K562 (cell line): ENCODE measurements at regions not wholly inside any gene's neighbourhood (a gene's known extent, or its start where the extent isn't known, plus 50 kb on each side); places are given as distances from the start of the nearest gene placed in this dataset.

Source experiments
- ATAC-seq: fragments of 200-7000 bp; cut with Tn5 transposase; 3 replicates; pipeline ENCODE4 v1.9.1; 2020; ENCODE audit warnings: moderate library complexity
- BruUV-seq: library from RNA; stranded (reverse); fragments of 400-500 nt; replicated peaks from 2 replicates; lab custom pipeline; 2021; lab: Mats Ljungman, UMichigan
- CTCF ChIA-PET: fragments of 300-600 bp; formaldehyde crosslinking; extraction: SDS; loops from one replicate; lab custom pipeline; 2021; ENCODE audit warnings: low intra/inter-chr PET ratio; lab: Yijun Ruan, JAX
- POLR2A ChIA-PET: fragments of 300-600, 350-650 bp; sonication (Branson Sonifier 250); formaldehyde crosslinking; extraction: SDS; loops from one replicate; lab custom pipeline; 2021; ENCODE audit warnings: antibody characterized with exemption, inconsistent platforms; lab: Yijun Ruan, JAX
- DNase-seq, 4 experiments: peaks; one replicate each; pipeline versions ENCODE4 v3.0.0 to v3.0.0-alpha.2; 2011 to 2018; ENCODE audit warnings: low spot score in 3 of 4, mixed read lengths in 3 of 4; ENCODE audit errors: extremely low read depth in 1 of 4
- FAIRE-seq: peaks from 2 replicates; lab custom pipeline; 2011; peaks lifted over from hg19 to GRCh38; lab: Jason Lieb, UNC
- H2AFZ ChIP-seq: 2 replicates; pipeline ENCODE4 v1.6.0; 2011; ENCODE audit warnings: low read depth, low read length, control low read depth, inconsistent platforms
- H3K27ac ChIP-seq: fragments of 200-600 bp; 3 replicates; pipeline ENCODE4 v1.8.0; 2011; ENCODE audit warnings: low read depth, mild to moderate bottlenecking, control low read depth, inconsistent platforms, low read length, moderate library complexity, mixed read lengths; ENCODE audit errors: extremely low read depth
- H3K27me3 ChIP-seq, 2 experiments: fragments of 300-600 bp in 1 of 2; 2 replicates in 1 of 2; 3 replicates in 1 of 2; pipeline versions ENCODE4 v1.6.0 to v1.8.0; 2011; ENCODE audit warnings: inconsistent platforms in 2 of 2, low read length in 2 of 2, mild to moderate bottlenecking in 1 of 2, mixed read lengths in 1 of 2, moderate library complexity in 1 of 2; ENCODE audit not compliant: control insufficient read depth in 2 of 2, insufficient read depth in 2 of 2
- H3K36me3 ChIP-seq: fragments of 300-600 bp; 3 replicates; pipeline ENCODE4 v1.8.0; 2011; ENCODE audit warnings: mild to moderate bottlenecking, low read length, inconsistent platforms; ENCODE audit not compliant: control insufficient read depth, insufficient read depth
- H3K4me1 ChIP-seq, 2 experiments: fragments of 200-600 bp in 1 of 2; replicated peaks in 1 of 2; 2 replicates in 1 of 2; 3 replicates in 1 of 2; pipeline versions ENCODE4 v1.5.1 to v1.8.0; 2011; ENCODE audit warnings: inconsistent platforms in 2 of 2, low read length in 2 of 2, mild to moderate bottlenecking in 1 of 2, mixed read lengths in 1 of 2, moderate library complexity in 1 of 2; ENCODE audit not compliant: control insufficient read depth in 2 of 2, insufficient read depth in 2 of 2
- H3K4me2 ChIP-seq: 2 replicates; pipeline ENCODE4 v1.6.1; 2011; ENCODE audit warnings: low read length, control low read depth, inconsistent platforms, mixed read lengths; ENCODE audit not compliant: insufficient read depth
- H3K4me3 ChIP-seq: fragments of 200-600 bp; sonication (generic), shearing (Covaris generic); 2 replicates; pipeline ENCODE4 v1.5.1; 2016; ENCODE audit warnings: control low read depth, inconsistent platforms
- H3K79me2 ChIP-seq: fragments of 200-600 bp; 3 replicates; pipeline ENCODE4 v1.8.0; 2011; ENCODE audit warnings: low read length, inconsistent platforms; ENCODE audit not compliant: control insufficient read depth, insufficient read depth
- H3K9ac ChIP-seq, 2 experiments: 2 replicates each; pipeline versions ENCODE4 v1.6.0 to v1.6.1; 2011; ENCODE audit warnings: low read depth in 2 of 2, low read length in 2 of 2, control low read depth in 1 of 2, inconsistent platforms in 1 of 2, mild to moderate bottlenecking in 1 of 2, mixed read lengths in 1 of 2; ENCODE audit not compliant: insufficient read depth in 1 of 2
- H3K9me1 ChIP-seq: one replicate; pipeline ENCODE4 v1.6.0; 2011; ENCODE audit warnings: inconsistent platforms, mild to moderate bottlenecking, low read length, moderate library complexity; ENCODE audit not compliant: control insufficient read depth, insufficient read depth
- H3K9me3 ChIP-seq: replicated peaks from 2 replicates; pipeline ENCODE4 v1.5.1; 2011; ENCODE audit warnings: low read depth, low read length, inconsistent platforms; ENCODE audit not compliant: control insufficient read depth, insufficient read depth
- H4K20me1 ChIP-seq: replicated peaks from 2 replicates; pipeline ENCODE4 v1.6.1; 2011; ENCODE audit warnings: low read length, inconsistent platforms, mixed read lengths; ENCODE audit not compliant: control insufficient read depth, insufficient read depth
- BHLHE40 ChIP-seq: IDR thresholded peaks from 2 replicates; pipeline ENCODE4 v1.6.1; 2011; ENCODE audit warnings: low read length, improper control_type of control experiment
- ELF1 ChIP-seq: fragments of 200-800 bp; sonication (Bioruptor generic); IDR thresholded peaks from 2 replicates; pipeline ENCODE4 v1.6.1; 2016; ENCODE audit warnings: missing genetic modification characterization, missing compliant biosample characterization
- HSF4 ChIP-seq: fragments of 250-450 bp; sonication (Bioruptor Pico); IDR thresholded peaks from 2 replicates; pipeline ENCODE4 v2.1.2; 2022; ENCODE audit warnings: mild to moderate bottlenecking, moderate library complexity, borderline replicate concordance
- ILF3 ChIP-seq: fragments of 450-650 bp; IDR thresholded peaks from 2 replicates; pipeline ENCODE4 v1.6.1; 2018; ENCODE audit warnings: antibody characterized with exemption, mild to moderate bottlenecking, moderate library complexity, borderline replicate concordance
- LEF1 ChIP-seq: fragments of 450-650 bp; IDR thresholded peaks from 2 replicates; pipeline ENCODE4 v1.6.1; 2016; ENCODE audit warnings: mild to moderate bottlenecking
- NEUROD1 ChIP-seq: fragments of 150-350 bp; IDR thresholded peaks from 2 replicates; pipeline ENCODE4 v1.6.1; 2014; ENCODE audit warnings: borderline replicate concordance, low read length, low read depth; ENCODE audit not compliant: partially characterized antibody
- NR4A1 ChIP-seq, 2 experiments: fragments of 250-450 bp in 1 of 2; fragments of 450-650 bp in 1 of 2; sonication (Bioruptor Pico) in 1 of 2; IDR thresholded peaks; 2 replicates each; pipeline versions ENCODE4 v1.4.0 to v1.6.1; 2016 to 2020; ENCODE audit warnings: mild to moderate bottlenecking in 2 of 2, missing compliant biosample characterization in 1 of 2, missing genetic modification characterization in 1 of 2, moderate library complexity in 1 of 2
- POLR2G ChIP-seq: fragments of 200-400 bp; formaldehyde crosslinking; IDR thresholded peaks from 2 replicates; pipeline ENCODE4 v1.6.1; 2017; ENCODE audit warnings: low read depth, mild to moderate bottlenecking, antibody characterized with exemption, low read length, moderate library complexity
- ZNF253 ChIP-seq: fragments of 250-450 bp; sonication (Bioruptor Pico); conservative IDR thresholded peaks from 2 replicates; pipeline ENCODE4 v1.6.1; 2021; ENCODE audit warnings: mild to moderate bottlenecking
- ZNF354B ChIP-seq: fragments of 250-450 bp; sonication (Bioruptor Pico); IDR thresholded peaks from 2 replicates; pipeline ENCODE4 v1.4.0; 2020
- WGBS: fragments of 100-300 bp; shearing (Covaris generic); methylation state at CpG from one replicate; pipeline ENCODE4 v1.1.6; 2016; ENCODE audit warnings: low coverage, mixed read lengths; ENCODE audit not compliant: insufficient coverage; ENCODE audit errors: missing lambda C conversion rate; 5-methylcytosine and 5-hydroxymethylcytosine counted together
- in situ Hi-C: fragments of 300-500 bp; cut with MboI; formaldehyde crosslinking; loops from 4 replicates; pipeline ENCODE4 v1.15.0; 2018; ENCODE audit warnings: inconsistent platforms, mixed read lengths
- intact Hi-C: fragments of 100-400 bp; cut with micrococcal nuclease; formaldehyde crosslinking; loops from 2 replicates; pipeline ENCODE4 v1.14.2; 2022
- TF ChIP-seq, protein P1 (sequence below): sonication (generic); formaldehyde crosslinking; IDR thresholded peaks from 2 replicates; pipeline ENCODE4 v1.8.0; 2022; ENCODE audit warnings: missing genetic modification reagents, mild to moderate bottlenecking, borderline replicate concordance
- TF ChIP-seq, protein P2 (sequence below): fragments of 250-450 bp; sonication (Bioruptor Pico); IDR thresholded peaks from 2 replicates; pipeline ENCODE4 v1.5.0; 2021
- TF ChIP-seq, protein P3 (sequence below): fragments of 250-450 bp; sonication (Bioruptor Pico); IDR thresholded peaks from 2 replicates; pipeline ENCODE4 v1.9.0; 2021; ENCODE audit warnings: mild to moderate bottlenecking

DNA sequence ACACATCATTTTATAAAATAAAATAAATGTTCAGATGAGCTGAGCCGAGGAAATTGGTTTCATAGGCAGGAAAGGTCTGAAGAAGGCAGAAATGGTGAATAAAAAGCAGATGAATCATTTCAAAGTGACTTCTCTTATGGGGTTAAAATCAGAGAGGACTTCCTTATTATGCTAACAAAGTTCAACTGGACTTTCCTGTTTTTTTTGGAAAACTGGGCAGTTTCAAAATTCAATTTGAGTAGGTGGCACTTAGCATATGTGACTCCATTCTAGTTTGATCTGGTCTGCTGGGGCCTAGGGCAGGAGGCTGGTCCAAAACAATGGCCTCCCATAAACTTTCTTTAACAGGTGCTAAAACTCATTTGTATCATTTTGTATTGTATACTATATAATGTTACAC, 1794.9 kb upstream of the TENM3 start:
- WGBS, result 0% methylated on average over 1 of the region's 1 CpG
- H3K9me3 ChIP-seq, result no peaks in the 10 kb centered on the region
- no TSS peak for BruUV-seq
- no peak overlapping the region for H3K9ac ChIP-seq
- in situ Hi-C loops (no loop called here), intact Hi-C loops (no loop called here)
- ChIA-PET POLR2A (no interaction called here), CTCF (no interaction called here)
- H3K4me1 ChIP-seq, result no peaks in the 10 kb centered on the region
- ATAC-seq (no peak), DNase-seq (no peak), FAIRE-seq (no peak)
- no peaks in the 10 kb centered on the region for H3K79me2 ChIP-seq
- H3K9me1 ChIP-seq, result no peaks in the 10 kb centered on the region
- TF ChIP-seq, protein P1, sequence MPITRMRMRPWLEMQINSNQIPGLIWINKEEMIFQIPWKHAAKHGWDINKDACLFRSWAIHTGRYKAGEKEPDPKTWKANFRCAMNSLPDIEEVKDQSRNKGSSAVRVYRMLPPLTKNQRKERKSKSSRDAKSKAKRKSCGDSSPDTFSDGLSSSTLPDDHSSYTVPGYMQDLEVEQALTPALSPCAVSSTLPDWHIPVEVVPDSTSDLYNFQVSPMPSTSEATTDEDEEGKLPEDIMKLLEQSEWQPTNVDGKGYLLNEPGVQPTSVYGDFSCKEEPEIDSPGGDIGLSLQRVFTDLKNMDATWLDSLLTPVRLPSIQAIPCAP (CRISPR knock-in tag), result no peak
- TF ChIP-seq POLR2G, result no peak
- TF ChIP-seq, protein P2, sequence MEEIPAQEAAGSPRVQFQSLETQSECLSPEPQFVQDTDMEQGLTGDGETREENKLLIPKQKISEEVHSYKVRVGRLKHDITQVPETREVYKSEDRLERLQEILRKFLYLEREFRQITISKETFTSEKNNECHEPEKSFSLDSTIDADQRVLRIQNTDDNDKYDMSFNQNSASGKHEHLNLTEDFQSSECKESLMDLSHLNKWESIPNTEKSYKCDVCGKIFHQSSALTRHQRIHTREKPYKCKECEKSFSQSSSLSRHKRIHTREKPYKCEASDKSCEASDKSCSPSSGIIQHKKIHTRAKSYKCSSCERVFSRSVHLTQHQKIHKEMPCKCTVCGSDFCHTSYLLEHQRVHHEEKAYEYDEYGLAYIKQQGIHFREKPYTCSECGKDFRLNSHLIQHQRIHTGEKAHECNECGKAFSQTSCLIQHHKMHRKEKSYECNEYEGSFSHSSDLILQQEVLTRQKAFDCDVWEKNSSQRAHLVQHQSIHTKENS, result no peak
- TF ChIP-seq ILF3, result no peak
- TF ChIP-seq BHLHE40, result no peak
- no peak for TF ChIP-seq ELF1
- TF ChIP-seq NR4A1 (CRISPR knock-in tag; IDR thresholded peaks at IDR 0.05), result no peak
- TF ChIP-seq NR4A1 (tag; IDR thresholded peaks at IDR 0.05), result no peak
- TF ChIP-seq, protein P3, sequence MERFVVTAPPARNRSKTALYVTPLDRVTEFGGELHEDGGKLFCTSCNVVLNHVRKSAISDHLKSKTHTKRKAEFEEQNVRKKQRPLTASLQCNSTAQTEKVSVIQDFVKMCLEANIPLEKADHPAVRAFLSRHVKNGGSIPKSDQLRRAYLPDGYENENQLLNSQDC (CRISPR knock-in tag), result no peak
- no peak for TF ChIP-seq HSF4 (CRISPR knock-in tag)
- no peak for TF ChIP-seq NEUROD1
- no peak for TF ChIP-seq ZNF253 (CRISPR knock-in tag)
- TF ChIP-seq ZNF354B (CRISPR knock-in tag), result no peak
- no peak for TF ChIP-seq LEF1
- no peak overlapping the region for H2AFZ ChIP-seq
- no peak overlapping the region for H3K4me3 ChIP-seq
- H3K27ac ChIP-seq, result no peak overlapping the region
- no peaks in the 10 kb centered on the region for H4K20me1 ChIP-seq
- no peaks in the 10 kb centered on the region for H3K36me3 ChIP-seq
- H3K27me3 ChIP-seq, result no peaks in the 10 kb centered on the region
- H3K4me2 ChIP-seq, result no peak overlapping the region
